ENCODE measurements at regions not wholly inside any gene's neighbourhood (a gene's known extent, or its start where the extent isn't known, plus 50 kb on each side); places are given as distances from the start of the nearest gene placed in this dataset.

- no peak for TF ChIP-seq EZH2 (IDR thresholded peaks at IDR 0.05; ENCODE audit: low read length)
- no peak for TF ChIP-seq CTCF (optimal IDR thresholded peaks at IDR 0.05 in 1 of 3, IDR thresholded peaks at IDR 0.05 in 1 of 3, conservative IDR thresholded peaks at IDR 0.05 in 1 of 3; ENCODE audit: extremely low read depth in 1 of 3, insufficient read depth in 2 of 3, low read length in 3 of 3)
Observed at GRCh38 chr12:24649634-24650033, 299.3 kb downstream of the BCAT1 start.

All from keratinocyte (primary cell).